Suprapubic skin (tissue), 4 donors: ENCODE measurements at regions not wholly inside any gene's neighbourhood (a gene's known extent, or its start where the extent isn't known, plus 50 kb on each side); places are given as distances from the start of the nearest gene placed in this dataset.

Experiments
- POLR2A ChIP-seq, 2 donors: fragments of 450-650 bp; IDR thresholded peaks; one replicate each; pipeline ENCODE4 v1.6.1; 2017; ENCODE audit warnings: antibody characterized with exemption in 2 of 2, mild to moderate bottlenecking in 2 of 2, moderate library complexity in 2 of 2
- POLR2AphosphoS5 ChIP-seq, 3 donors: sonication (generic); formaldehyde crosslinking; IDR thresholded peaks; one replicate each; pipeline ENCODE4 v1.6.1; 2017; ENCODE audit warnings: antibody characterized with exemption in 3 of 3
- TF ChIP-seq, protein P1 (sequence below), 2 donors: fragments of 200-600 bp in 1 of 2; fragments of 450-650 bp in 1 of 2; sonication (generic) in 1 of 2; IDR thresholded peaks; one replicate each; pipeline ENCODE4 v1.5.1; 2016 to 2019; ENCODE audit warnings: antibody characterized with exemption in 2 of 2, mild to moderate bottlenecking in 1 of 2, moderate library complexity in 1 of 2

GRCh38 chr4:130124066-130124465 lies 1028.1 kb downstream of the C4orf33 start:
- TF ChIP-seq POLR2A (IDR thresholded peaks at IDR 0.05) = no peak
- TF ChIP-seq POLR2AphosphoS5 (IDR thresholded peaks at IDR 0.05) = no peak
- TF ChIP-seq, protein P1, sequence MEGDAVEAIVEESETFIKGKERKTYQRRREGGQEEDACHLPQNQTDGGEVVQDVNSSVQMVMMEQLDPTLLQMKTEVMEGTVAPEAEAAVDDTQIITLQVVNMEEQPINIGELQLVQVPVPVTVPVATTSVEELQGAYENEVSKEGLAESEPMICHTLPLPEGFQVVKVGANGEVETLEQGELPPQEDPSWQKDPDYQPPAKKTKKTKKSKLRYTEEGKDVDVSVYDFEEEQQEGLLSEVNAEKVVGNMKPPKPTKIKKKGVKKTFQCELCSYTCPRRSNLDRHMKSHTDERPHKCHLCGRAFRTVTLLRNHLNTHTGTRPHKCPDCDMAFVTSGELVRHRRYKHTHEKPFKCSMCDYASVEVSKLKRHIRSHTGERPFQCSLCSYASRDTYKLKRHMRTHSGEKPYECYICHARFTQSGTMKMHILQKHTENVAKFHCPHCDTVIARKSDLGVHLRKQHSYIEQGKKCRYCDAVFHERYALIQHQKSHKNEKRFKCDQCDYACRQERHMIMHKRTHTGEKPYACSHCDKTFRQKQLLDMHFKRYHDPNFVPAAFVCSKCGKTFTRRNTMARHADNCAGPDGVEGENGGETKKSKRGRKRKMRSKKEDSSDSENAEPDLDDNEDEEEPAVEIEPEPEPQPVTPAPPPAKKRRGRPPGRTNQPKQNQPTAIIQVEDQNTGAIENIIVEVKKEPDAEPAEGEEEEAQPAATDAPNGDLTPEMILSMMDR (IDR thresholded peaks at IDR 0.05) = no peak
